ENCODE measurements at regions not wholly inside any gene's neighbourhood (a gene's known extent, or its start where the extent isn't known, plus 50 kb on each side); places are given as distances from the start of the nearest gene placed in this dataset.
"Not testable (repeated sequence)": the region's sequence is repeated elsewhere in the genome, so short reads cannot be mapped to it uniquely, and the experiment has no call there.

DNA sequence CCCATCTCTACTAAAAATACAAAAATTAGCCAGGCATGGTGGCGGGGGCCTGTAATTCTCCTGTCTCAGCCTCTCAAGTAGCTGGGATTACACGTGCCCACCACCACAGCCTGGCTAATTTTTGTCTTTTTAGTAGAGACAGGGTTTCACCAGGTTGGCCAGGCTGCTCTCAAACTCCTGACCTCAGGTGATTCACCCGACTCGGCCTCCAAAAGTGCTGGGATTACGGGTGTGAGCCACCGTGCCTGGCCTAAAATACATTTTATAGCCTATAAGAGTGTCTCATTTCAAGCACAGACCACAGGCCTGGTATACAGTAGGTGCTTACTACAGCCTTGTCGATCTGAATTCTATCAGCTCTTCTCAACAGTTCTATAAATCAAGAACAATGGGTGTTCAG, 139.5 kb upstream of the USP29 start:
- TF ChIP-seq EZH2phosphoT487 (IDR thresholded peaks at IDR 0.05; ENCODE audit: borderline replicate concordance, low read length): not testable (repeated sequence)
- TF ChIP-seq, protein P1, sequence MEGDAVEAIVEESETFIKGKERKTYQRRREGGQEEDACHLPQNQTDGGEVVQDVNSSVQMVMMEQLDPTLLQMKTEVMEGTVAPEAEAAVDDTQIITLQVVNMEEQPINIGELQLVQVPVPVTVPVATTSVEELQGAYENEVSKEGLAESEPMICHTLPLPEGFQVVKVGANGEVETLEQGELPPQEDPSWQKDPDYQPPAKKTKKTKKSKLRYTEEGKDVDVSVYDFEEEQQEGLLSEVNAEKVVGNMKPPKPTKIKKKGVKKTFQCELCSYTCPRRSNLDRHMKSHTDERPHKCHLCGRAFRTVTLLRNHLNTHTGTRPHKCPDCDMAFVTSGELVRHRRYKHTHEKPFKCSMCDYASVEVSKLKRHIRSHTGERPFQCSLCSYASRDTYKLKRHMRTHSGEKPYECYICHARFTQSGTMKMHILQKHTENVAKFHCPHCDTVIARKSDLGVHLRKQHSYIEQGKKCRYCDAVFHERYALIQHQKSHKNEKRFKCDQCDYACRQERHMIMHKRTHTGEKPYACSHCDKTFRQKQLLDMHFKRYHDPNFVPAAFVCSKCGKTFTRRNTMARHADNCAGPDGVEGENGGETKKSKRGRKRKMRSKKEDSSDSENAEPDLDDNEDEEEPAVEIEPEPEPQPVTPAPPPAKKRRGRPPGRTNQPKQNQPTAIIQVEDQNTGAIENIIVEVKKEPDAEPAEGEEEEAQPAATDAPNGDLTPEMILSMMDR (IDR thresholded peaks at IDR 0.05; ENCODE audit: low read depth, low read length, poor library complexity, severe bottlenecking): not testable (repeated sequence)
